ENCODE measurements at regions not wholly inside any gene's neighbourhood (a gene's known extent, or its start where the extent isn't known, plus 50 kb on each side); places are given as distances from the start of the nearest gene placed in this dataset.

GRCh38 chr4:131119661-131120060 is 2023.7 kb downstream of the C4orf33 start:
- TF ChIP-seq, protein P1, sequence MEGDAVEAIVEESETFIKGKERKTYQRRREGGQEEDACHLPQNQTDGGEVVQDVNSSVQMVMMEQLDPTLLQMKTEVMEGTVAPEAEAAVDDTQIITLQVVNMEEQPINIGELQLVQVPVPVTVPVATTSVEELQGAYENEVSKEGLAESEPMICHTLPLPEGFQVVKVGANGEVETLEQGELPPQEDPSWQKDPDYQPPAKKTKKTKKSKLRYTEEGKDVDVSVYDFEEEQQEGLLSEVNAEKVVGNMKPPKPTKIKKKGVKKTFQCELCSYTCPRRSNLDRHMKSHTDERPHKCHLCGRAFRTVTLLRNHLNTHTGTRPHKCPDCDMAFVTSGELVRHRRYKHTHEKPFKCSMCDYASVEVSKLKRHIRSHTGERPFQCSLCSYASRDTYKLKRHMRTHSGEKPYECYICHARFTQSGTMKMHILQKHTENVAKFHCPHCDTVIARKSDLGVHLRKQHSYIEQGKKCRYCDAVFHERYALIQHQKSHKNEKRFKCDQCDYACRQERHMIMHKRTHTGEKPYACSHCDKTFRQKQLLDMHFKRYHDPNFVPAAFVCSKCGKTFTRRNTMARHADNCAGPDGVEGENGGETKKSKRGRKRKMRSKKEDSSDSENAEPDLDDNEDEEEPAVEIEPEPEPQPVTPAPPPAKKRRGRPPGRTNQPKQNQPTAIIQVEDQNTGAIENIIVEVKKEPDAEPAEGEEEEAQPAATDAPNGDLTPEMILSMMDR (tag by site-specific recombination; IDR thresholded peaks at IDR 0.05): no peak
- no peak for TF ChIP-seq YY1 (tag by site-specific recombination; IDR thresholded peaks at IDR 0.05)
- TF ChIP-seq ZNF639 (tag by site-specific recombination; IDR thresholded peaks at IDR 0.05): no peak
- TF ChIP-seq, protein P2, sequence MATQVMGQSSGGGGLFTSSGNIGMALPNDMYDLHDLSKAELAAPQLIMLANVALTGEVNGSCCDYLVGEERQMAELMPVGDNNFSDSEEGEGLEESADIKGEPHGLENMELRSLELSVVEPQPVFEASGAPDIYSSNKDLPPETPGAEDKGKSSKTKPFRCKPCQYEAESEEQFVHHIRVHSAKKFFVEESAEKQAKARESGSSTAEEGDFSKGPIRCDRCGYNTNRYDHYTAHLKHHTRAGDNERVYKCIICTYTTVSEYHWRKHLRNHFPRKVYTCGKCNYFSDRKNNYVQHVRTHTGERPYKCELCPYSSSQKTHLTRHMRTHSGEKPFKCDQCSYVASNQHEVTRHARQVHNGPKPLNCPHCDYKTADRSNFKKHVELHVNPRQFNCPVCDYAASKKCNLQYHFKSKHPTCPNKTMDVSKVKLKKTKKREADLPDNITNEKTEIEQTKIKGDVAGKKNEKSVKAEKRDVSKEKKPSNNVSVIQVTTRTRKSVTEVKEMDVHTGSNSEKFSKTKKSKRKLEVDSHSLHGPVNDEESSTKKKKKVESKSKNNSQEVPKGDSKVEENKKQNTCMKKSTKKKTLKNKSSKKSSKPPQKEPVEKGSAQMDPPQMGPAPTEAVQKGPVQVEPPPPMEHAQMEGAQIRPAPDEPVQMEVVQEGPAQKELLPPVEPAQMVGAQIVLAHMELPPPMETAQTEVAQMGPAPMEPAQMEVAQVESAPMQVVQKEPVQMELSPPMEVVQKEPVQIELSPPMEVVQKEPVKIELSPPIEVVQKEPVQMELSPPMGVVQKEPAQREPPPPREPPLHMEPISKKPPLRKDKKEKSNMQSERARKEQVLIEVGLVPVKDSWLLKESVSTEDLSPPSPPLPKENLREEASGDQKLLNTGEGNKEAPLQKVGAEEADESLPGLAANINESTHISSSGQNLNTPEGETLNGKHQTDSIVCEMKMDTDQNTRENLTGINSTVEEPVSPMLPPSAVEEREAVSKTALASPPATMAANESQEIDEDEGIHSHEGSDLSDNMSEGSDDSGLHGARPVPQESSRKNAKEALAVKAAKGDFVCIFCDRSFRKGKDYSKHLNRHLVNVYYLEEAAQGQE (tag by site-specific recombination; IDR thresholded peaks at IDR 0.05): no peak
- no peak for TF ChIP-seq ZNF529 (tag by site-specific recombination; IDR thresholded peaks at IDR 0.05; ENCODE audit: insufficient replicate concordance)
- TF ChIP-seq, protein P3, sequence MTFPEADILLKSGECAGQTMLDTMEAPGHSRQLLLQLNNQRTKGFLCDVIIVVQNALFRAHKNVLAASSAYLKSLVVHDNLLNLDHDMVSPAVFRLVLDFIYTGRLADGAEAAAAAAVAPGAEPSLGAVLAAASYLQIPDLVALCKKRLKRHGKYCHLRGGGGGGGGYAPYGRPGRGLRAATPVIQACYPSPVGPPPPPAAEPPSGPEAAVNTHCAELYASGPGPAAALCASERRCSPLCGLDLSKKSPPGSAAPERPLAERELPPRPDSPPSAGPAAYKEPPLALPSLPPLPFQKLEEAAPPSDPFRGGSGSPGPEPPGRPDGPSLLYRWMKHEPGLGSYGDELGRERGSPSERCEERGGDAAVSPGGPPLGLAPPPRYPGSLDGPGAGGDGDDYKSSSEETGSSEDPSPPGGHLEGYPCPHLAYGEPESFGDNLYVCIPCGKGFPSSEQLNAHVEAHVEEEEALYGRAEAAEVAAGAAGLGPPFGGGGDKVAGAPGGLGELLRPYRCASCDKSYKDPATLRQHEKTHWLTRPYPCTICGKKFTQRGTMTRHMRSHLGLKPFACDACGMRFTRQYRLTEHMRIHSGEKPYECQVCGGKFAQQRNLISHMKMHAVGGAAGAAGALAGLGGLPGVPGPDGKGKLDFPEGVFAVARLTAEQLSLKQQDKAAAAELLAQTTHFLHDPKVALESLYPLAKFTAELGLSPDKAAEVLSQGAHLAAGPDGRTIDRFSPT (tag by site-specific recombination; IDR thresholded peaks at IDR 0.05): no peak
- TF ChIP-seq, protein P4, sequence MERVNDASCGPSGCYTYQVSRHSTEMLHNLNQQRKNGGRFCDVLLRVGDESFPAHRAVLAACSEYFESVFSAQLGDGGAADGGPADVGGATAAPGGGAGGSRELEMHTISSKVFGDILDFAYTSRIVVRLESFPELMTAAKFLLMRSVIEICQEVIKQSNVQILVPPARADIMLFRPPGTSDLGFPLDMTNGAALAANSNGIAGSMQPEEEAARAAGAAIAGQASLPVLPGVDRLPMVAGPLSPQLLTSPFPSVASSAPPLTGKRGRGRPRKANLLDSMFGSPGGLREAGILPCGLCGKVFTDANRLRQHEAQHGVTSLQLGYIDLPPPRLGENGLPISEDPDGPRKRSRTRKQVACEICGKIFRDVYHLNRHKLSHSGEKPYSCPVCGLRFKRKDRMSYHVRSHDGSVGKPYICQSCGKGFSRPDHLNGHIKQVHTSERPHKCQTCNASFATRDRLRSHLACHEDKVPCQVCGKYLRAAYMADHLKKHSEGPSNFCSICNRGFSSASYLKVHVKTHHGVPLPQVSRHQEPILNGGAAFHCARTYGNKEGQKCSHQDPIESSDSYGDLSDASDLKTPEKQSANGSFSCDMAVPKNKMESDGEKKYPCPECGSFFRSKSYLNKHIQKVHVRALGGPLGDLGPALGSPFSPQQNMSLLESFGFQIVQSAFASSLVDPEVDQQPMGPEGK (tag by site-specific recombination; IDR thresholded peaks at IDR 0.05): no peak

Measured in HEK293 (cell line).